Mesothelial cell of epicardium (in vitro differentiated cells): ENCODE measurements at regions not wholly inside any gene's neighbourhood (a gene's known extent, or its start where the extent isn't known, plus 50 kb on each side); places are given as distances from the start of the nearest gene placed in this dataset.
"Not testable (repeated sequence)": the region's sequence is repeated elsewhere in the genome, so short reads cannot be mapped to it uniquely, and the experiment has no call there.

Experiments used
- DNase-seq, 2 experiments: peaks; one replicate each; pipeline ENCODE4 v3.0.0; 2021; ENCODE audit warnings: low spot score in 2 of 2; ENCODE audit not compliant: unreplicated experiment in 2 of 2
- H3K27ac Mint-ChIP-seq: 2 replicates; pipeline ENCODE4 v1.8.0; 2021; ENCODE audit warnings: mixed read lengths
- H3K27me3 Mint-ChIP-seq: 2 replicates; pipeline ENCODE4 v1.8.0; 2021; ENCODE audit warnings: low read depth, mixed read lengths
- H3K36me3 Mint-ChIP-seq: 2 replicates; pipeline ENCODE4 v1.8.0; 2021; ENCODE audit warnings: mixed read lengths
- H3K4me1 Mint-ChIP-seq: 2 replicates; pipeline ENCODE4 v1.8.0; 2021; ENCODE audit warnings: mixed read lengths
- H3K4me3 Mint-ChIP-seq: 2 replicates; pipeline ENCODE4 v1.8.0; 2021; ENCODE audit warnings: mild to moderate bottlenecking, moderate library complexity, mixed read lengths
- H3K9me3 Mint-ChIP-seq: 2 replicates; pipeline ENCODE4 v1.8.0; 2021; ENCODE audit warnings: mixed read lengths
- TF ChIP-seq, protein P1 (sequence below): fragments of 200-600 bp; sonication (generic); IDR thresholded peaks from one replicate; pipeline ENCODE4 v1.5.0; 2021; ENCODE audit warnings: antibody characterized with exemption; ENCODE audit not compliant: unreplicated experiment

GRCh38 chr11:98417256-98417755 lies 603.4 kb upstream of the CNTN5 start:
- TF ChIP-seq, protein P1, sequence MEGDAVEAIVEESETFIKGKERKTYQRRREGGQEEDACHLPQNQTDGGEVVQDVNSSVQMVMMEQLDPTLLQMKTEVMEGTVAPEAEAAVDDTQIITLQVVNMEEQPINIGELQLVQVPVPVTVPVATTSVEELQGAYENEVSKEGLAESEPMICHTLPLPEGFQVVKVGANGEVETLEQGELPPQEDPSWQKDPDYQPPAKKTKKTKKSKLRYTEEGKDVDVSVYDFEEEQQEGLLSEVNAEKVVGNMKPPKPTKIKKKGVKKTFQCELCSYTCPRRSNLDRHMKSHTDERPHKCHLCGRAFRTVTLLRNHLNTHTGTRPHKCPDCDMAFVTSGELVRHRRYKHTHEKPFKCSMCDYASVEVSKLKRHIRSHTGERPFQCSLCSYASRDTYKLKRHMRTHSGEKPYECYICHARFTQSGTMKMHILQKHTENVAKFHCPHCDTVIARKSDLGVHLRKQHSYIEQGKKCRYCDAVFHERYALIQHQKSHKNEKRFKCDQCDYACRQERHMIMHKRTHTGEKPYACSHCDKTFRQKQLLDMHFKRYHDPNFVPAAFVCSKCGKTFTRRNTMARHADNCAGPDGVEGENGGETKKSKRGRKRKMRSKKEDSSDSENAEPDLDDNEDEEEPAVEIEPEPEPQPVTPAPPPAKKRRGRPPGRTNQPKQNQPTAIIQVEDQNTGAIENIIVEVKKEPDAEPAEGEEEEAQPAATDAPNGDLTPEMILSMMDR: no peak
- Mint-ChIP-seq H3K4me3 (no peak overlapping the region), H3K27me3 (no peaks in the 10 kb centered on the region), H3K36me3 (no peaks in the 10 kb centered on the region), H3K27ac (no peak overlapping the region), H3K9me3 (peaks cover 10% of the 10 kb centered on the region), H3K4me1 (peaks cover 2% of the 10 kb centered on the region)
- DNase-seq: no peak

GRCh38 chr11:98423933-98424332 lies 596.8 kb upstream of the CNTN5 start:
- TF ChIP-seq, protein P1: no peak
- DNase-seq: no peak
- Mint-ChIP-seq H3K27ac (no peak overlapping the region), H3K27me3 (no peaks in the 10 kb centered on the region), H3K9me3 (peaks cover 35% of the 10 kb centered on the region), H3K4me1 (no peaks in the 10 kb centered on the region), H3K4me3 (no peak overlapping the region), H3K36me3 (peaks cover 3% of the 10 kb centered on the region)

GRCh38 chr11:98424773-98425172 lies 596.0 kb upstream of the CNTN5 start:
- not testable (repeated sequence) for H3K27ac Mint-ChIP-seq, DNase-seq, H3K4me1 Mint-ChIP-seq

DNA sequence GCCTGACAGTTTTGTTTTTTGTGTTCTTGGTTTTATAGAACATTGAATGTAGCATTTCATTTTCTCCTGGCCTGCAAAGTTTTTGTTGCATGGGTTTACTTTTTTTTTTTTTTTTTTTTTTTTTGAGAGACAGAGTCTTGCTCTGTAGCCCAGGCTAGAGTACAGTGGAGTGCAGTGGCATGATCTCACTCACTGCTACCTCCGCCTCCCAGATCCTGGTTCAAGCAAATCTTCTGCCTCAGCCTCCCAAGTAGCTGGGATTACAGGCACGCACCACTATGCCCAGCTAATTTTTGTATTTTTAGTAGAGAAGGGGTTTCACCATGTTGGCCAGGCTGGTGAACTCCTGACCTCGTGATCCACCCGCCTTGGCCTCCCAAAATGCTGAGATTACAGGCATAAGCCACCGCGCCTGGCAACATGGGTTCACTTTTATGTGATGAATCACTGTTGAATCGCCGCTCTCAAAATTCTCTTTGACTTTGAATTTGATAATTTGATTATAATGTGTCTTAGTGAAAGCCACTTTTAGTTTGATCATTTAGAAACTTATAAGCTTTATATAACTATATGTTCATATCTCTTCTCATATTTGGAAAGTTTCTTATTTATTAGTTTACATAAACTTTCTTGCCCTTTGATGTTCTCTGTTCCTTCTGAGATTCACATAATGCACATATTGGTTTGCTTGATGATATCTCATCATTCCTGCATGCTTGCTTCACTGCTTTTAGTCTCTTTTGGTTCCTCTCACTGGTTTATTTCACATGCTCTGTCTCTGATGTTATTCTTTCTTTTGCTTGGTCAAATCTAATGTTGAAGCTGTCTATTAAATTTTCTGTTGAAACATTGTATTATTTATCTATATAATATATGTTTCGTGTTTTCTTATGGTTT lies 589.0 kb upstream of the CNTN5 start:
- peaks cover 12% of the 10 kb centered on the region for H3K36me3 Mint-ChIP-seq
- H3K27me3 Mint-ChIP-seq: no peaks in the 10 kb centered on the region
- no peaks in the 10 kb centered on the region for H3K4me1 Mint-ChIP-seq
- H3K4me3 Mint-ChIP-seq: no peak overlapping the region
- H3K27ac Mint-ChIP-seq: no peak overlapping the region
- peaks cover 34% of the 10 kb centered on the region for H3K9me3 Mint-ChIP-seq
- DNase-seq: no peak
- TF ChIP-seq, protein P1: no peak

More at GRCh38 chr11:98424773-98425172, 596.0 kb upstream of the CNTN5 start:
- H3K27me3 Mint-ChIP-seq, H3K36me3 Mint-ChIP-seq, H3K4me3 Mint-ChIP-seq: not testable (repeated sequence)
- H3K9me3 Mint-ChIP-seq: peaks cover 38% of the 10 kb centered on the region

GRCh38 chr11:98434296-98434695 lies 586.5 kb upstream of the CNTN5 start:
- Mint-ChIP-seq H3K36me3 (peaks cover 5% of the 10 kb centered on the region), H3K4me3 (no peak overlapping the region), H3K27ac (no peak overlapping the region), H3K9me3 (peaks cover 17% of the 10 kb centered on the region), H3K4me1 (no peaks in the 10 kb centered on the region), H3K27me3 (no peaks in the 10 kb centered on the region)
- DNase-seq: no peak
- TF ChIP-seq, protein P1: no peak

GRCh38 chr11:98453378-98453777 lies 567.4 kb upstream of the CNTN5 start:
- TF ChIP-seq, protein P1: no peak
- Mint-ChIP-seq H3K27ac (no peak overlapping the region), H3K9me3 (no peaks in the 10 kb centered on the region), H3K4me1 (no peaks in the 10 kb centered on the region), H3K36me3 (no peaks in the 10 kb centered on the region), H3K27me3 (no peaks in the 10 kb centered on the region), H3K4me3 (no peak overlapping the region)
- DNase-seq: no peak
